SK-N-SH (cell line): ENCODE measurements at regions not wholly inside any gene's neighbourhood (a gene's known extent, or its start where the extent isn't known, plus 50 kb on each side); places are given as distances from the start of the nearest gene placed in this dataset.

Experiments used
- IRF3 ChIP-seq: fragments of 150-350 bp; IDR thresholded peaks from 2 replicates; pipeline ENCODE4 v1.6.1; 2016; ENCODE audit warnings: mild to moderate bottlenecking, low read depth, low read length
- NFIC ChIP-seq: IDR thresholded peaks from 2 replicates; pipeline ENCODE4 v1.4.0; 2012; ENCODE audit warnings: borderline replicate concordance
- NRF1 ChIP-seq: IDR thresholded peaks from 2 replicates; pipeline ENCODE4 v1.6.1; 2012; ENCODE audit warnings: low read depth, mild to moderate bottlenecking, low read length
- RAD21 ChIP-seq: IDR thresholded peaks from 2 replicates; pipeline ENCODE4 v1.6.1; 2012; ENCODE audit warnings: mild to moderate bottlenecking, low read length
- SIN3A ChIP-seq: IDR thresholded peaks from 2 replicates; pipeline ENCODE4 v1.6.1; 2012; ENCODE audit warnings: low read depth, mild to moderate bottlenecking, low read length, moderate library complexity, borderline replicate concordance
- SMC3 ChIP-seq: IDR thresholded peaks from 2 replicates; pipeline ENCODE4 v1.6.1; 2012; ENCODE audit warnings: low read depth, low read length, improper control_type of control experiment
- TAF1 ChIP-seq: IDR thresholded peaks from 2 replicates; pipeline ENCODE4 v1.6.1; 2012; ENCODE audit warnings: low read depth, mild to moderate bottlenecking, low read length, moderate library complexity, borderline replicate concordance
- TF ChIP-seq, protein P1 (sequence below): fragments of 200-600 bp; sonication (generic); IDR thresholded peaks from 2 replicates; pipeline ENCODE4 v1.6.1; 2017; ENCODE audit warnings: antibody characterized with exemption, mild to moderate bottlenecking, moderate library complexity
- TF ChIP-seq, protein P2 (sequence below): IDR thresholded peaks from 2 replicates; pipeline ENCODE4; 2012

DNA sequence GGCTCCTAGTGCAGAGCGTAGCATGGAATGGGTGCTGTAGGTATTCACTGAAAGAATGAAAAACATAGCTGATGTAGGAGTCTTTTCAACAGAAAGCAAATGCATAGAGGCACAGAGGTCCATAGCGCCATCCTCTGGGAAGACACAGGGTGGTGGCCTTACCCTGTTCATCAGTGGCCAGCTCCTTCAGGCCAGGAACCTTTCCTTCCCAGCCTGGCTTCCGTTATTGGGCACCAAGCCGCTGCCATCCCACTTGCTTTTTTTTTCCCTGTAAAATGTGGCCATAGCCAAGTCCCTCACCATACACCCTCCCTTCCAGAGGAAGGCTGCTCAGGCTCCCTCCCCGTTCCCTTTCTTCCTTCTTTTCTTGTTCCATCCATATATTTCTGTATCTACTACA lies 118.1 kb downstream of the ZNF621 start:
- TF ChIP-seq RAD21 (no peak), SIN3A (no peak), SMC3 (no peak), NFIC (no peak), TAF1 (no peak), IRF3 (no peak), NRF1 (no peak)
- TF ChIP-seq, protein P1, sequence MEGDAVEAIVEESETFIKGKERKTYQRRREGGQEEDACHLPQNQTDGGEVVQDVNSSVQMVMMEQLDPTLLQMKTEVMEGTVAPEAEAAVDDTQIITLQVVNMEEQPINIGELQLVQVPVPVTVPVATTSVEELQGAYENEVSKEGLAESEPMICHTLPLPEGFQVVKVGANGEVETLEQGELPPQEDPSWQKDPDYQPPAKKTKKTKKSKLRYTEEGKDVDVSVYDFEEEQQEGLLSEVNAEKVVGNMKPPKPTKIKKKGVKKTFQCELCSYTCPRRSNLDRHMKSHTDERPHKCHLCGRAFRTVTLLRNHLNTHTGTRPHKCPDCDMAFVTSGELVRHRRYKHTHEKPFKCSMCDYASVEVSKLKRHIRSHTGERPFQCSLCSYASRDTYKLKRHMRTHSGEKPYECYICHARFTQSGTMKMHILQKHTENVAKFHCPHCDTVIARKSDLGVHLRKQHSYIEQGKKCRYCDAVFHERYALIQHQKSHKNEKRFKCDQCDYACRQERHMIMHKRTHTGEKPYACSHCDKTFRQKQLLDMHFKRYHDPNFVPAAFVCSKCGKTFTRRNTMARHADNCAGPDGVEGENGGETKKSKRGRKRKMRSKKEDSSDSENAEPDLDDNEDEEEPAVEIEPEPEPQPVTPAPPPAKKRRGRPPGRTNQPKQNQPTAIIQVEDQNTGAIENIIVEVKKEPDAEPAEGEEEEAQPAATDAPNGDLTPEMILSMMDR = no peak
- TF ChIP-seq, protein P2, sequence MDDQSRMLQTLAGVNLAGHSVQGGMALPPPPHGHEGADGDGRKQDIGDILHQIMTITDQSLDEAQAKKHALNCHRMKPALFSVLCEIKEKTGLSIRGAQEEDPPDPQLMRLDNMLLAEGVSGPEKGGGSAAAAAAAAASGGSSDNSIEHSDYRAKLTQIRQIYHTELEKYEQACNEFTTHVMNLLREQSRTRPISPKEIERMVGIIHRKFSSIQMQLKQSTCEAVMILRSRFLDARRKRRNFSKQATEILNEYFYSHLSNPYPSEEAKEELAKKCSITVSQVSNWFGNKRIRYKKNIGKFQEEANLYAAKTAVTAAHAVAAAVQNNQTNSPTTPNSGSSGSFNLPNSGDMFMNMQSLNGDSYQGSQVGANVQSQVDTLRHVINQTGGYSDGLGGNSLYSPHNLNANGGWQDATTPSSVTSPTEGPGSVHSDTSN = no peak
